Panc1 (cell line): ENCODE measurements at regions not wholly inside any gene's neighbourhood (a gene's known extent, or its start where the extent isn't known, plus 50 kb on each side); places are given as distances from the start of the nearest gene placed in this dataset.

ENCODE experiments used
- CTCF ChIP-seq: fragments of 450-650 bp; IDR thresholded peaks from 2 replicates; pipeline ENCODE4 v1.5.1; 2017; ENCODE audit warnings: mild to moderate bottlenecking
- POLR2AphosphoS5 ChIP-seq: IDR thresholded peaks from 2 replicates; pipeline ENCODE4 v1.6.1; 2012; ENCODE audit warnings: mild to moderate bottlenecking, low read depth, low read length, moderate library complexity
- REST ChIP-seq, 2 experiments: IDR thresholded peaks; 2 replicates each; pipeline ENCODE4 v1.6.1; 2011 to 2012; ENCODE audit warnings: low read depth in 2 of 2, control low read depth in 1 of 2, low read length in 1 of 2, mild to moderate bottlenecking in 1 of 2, moderate library complexity in 1 of 2; ENCODE audit not compliant: insufficient read depth in 1 of 2

GRCh38 chr21:24976238-24976637 lies 631.0 kb downstream of the MRPL39 start:
- TF ChIP-seq POLR2AphosphoS5 = no peak
- no peak for TF ChIP-seq REST (IDR thresholded peaks at IDR 0.05; ENCODE audit: insufficient read depth in 1 of 2, low read depth in 2 of 2, low read length in 1 of 2)
- TF ChIP-seq CTCF = no peak
